GM10266 (cell line): ENCODE measurements at regions not wholly inside any gene's neighbourhood (a gene's known extent, or its start where the extent isn't known, plus 50 kb on each side); places are given as distances from the start of the nearest gene placed in this dataset.

Experiments
- DNase-seq: peaks from one replicate; pipeline ENCODE4 v3.0.0; 2012; ENCODE audit errors: extremely low spot score
- TF ChIP-seq, protein P1 (sequence below): IDR thresholded peaks from 2 replicates; pipeline ENCODE4 v1.5.1; 2012; ENCODE audit warnings: mild to moderate bottlenecking, low read depth; ENCODE audit not compliant: control insufficient read depth, insufficient read depth; ENCODE audit errors: missing control alignments

DNA sequence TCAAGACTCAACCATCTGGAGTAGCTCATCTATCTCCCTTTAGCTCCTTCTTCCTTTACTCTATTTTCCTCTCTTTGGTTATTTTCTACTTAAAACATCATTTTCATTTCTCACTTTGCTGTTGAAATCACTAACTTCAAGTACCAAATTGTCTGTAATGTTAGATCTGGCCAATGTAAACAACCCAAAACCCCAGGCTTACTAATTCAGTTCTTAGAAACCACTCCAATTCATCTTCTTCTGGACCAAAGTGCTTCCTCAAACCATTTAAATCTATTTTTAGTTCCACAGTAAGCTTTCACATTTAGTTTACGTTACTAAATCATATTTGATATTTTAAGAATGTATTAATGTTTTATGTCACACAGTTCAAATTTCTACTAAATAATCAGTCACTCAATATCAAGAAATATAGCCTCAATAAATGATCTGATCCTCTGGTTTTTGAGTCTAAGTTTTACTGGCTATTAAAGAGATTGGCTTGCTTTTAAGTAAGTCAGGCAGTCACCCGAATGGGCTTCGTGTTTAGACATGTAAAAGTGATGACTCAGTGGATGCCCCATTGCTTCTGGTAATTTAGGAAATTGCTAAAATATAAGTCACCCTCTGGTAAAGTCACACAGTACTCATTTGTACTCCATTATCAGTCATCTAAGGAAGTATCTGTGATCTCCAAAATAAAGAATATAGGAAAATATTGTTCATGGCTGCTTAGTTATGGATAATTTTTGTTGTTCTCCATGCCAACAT, 527.2 kb upstream of the SOX11 start:
- no peak for DNase-seq
- TF ChIP-seq, protein P1, sequence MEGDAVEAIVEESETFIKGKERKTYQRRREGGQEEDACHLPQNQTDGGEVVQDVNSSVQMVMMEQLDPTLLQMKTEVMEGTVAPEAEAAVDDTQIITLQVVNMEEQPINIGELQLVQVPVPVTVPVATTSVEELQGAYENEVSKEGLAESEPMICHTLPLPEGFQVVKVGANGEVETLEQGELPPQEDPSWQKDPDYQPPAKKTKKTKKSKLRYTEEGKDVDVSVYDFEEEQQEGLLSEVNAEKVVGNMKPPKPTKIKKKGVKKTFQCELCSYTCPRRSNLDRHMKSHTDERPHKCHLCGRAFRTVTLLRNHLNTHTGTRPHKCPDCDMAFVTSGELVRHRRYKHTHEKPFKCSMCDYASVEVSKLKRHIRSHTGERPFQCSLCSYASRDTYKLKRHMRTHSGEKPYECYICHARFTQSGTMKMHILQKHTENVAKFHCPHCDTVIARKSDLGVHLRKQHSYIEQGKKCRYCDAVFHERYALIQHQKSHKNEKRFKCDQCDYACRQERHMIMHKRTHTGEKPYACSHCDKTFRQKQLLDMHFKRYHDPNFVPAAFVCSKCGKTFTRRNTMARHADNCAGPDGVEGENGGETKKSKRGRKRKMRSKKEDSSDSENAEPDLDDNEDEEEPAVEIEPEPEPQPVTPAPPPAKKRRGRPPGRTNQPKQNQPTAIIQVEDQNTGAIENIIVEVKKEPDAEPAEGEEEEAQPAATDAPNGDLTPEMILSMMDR = no peak

DNA sequence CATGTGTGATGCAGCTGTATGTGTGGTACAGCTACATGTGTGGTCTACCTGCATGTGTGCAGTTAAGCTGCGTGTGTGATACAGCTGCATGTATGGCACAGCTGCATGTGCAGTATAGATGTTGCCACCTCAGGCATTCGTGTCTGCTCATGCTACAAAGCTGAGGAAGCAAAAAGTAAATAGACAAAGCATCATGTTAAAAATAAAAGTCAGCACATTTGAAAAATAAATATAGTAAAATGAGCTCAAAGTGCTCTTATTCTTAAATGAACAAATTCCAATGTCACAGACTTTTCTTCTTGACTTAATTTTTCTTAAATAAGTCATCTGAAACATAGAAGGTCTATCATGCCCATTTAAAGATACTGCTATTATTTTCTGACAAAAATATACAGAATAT, 519.3 kb upstream of the SOX11 start:
- DNase-seq = no peak
- TF ChIP-seq, protein P1 = no peak

DNA sequence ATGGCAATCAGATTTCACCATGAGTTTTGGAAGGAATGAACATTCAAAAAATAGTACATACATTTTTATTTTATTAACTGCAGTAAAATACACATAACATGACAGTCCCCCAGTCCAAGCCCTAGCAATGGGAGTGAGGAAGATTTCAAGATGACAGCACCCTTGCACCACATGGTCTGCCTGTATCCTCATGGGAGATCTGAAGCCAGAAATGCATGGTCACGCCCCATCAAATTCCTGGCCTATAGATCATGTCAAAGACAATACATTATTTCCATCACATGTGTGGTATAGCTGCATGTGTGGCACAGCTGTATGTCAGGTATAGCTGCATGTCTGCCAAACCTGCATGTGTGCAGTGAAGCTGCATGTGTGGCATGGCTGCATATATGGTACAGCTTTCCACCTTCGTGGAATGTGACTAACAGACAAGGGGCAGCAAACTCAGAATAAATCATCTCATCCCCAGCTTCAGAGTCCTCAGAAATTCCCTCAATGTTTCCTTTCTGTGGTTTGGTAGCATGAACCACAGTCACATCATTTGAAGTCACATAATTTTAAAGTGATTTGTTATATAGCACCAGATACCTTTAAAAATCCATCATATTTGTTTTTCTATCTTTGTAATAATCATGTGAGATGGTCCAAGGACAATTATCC, 518.2 kb upstream of the SOX11 start:
- TF ChIP-seq, protein P1 = no peak
- DNase-seq = no peak

DNA sequence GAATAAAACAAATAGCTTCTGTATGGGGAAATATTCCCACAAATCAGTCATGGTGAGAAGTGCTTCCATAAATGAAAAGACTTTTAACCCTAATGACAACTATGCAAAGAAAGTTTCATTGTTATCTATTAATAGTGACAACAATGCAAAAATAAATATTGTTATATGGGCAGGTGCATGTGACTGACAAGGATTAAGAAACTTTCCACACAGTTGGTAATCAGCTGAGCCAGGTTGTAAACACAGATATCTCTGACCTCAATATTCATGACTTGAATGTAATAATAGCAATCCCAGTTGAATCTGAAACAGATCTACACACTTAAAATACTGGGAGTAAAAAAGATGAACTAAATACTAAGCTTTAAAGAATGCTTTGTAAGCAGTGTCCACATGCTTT, 517.0 kb upstream of the SOX11 start:
- TF ChIP-seq, protein P1 = no peak
- DNase-seq = no peak

DNA sequence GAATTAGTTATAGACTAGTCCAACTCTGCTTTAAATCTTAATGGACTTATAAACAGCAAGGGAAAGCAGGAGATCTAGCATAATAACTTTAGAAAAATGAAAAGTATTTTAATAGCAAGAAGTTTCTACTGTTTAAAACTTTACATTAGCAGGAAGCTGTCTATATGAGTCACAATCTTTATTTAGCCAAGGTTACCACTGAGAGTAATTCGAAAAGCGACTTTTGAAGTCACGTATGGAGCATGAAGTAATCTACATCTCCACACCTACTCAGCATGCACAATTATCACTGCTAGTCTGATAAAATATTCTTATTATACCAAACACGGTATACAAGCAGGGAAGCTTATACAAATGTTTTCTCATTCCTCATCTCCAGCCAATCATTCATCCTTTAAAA, 515.4 kb upstream of the SOX11 start:
- TF ChIP-seq, protein P1 = no peak
- no peak for DNase-seq

DNA sequence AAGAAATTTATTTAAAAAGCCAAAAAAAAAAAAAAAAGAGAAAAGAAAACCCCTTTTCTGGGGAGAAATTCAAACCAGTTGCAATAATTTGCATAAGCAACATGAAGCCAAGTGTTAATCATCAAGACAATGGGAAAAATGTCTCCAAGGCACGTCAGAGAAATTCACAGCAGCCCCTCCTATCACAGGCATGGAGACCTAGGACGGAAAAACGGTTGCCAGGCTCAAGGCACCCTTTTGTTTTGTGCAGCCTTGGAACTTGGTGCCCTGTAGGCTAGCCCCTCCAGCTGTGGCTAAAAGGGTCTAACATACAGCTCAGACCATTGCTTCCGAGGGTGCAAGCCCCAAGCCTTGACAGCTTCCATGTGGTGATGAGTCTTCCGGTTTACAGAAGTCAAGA, 509.2 kb upstream of the SOX11 start:
- TF ChIP-seq, protein P1 = no peak
- no peak for DNase-seq

DNA sequence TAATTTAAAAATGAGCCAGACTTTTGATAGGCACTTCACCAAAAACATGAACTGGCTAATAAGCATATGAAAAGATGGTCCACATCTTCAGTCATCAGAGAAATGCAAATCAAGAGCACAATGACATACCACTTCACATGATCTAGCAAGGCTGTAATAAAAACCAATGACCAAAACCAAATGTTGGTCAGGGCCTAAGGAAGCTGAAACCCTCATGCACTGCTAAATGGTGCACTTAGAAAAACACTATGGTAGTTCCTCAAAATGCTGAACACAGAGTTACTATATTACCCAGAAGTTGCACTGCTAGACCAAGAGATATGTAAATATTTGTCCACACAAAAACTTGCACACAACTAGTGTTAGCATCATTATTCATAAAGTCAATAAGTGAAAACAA, 504.9 kb upstream of the SOX11 start:
- TF ChIP-seq, protein P1 = no peak

More for the DNA sequence above, 504.9 kb upstream of the SOX11 start:
- no peak for DNase-seq
